GM21825 (cell line): ENCODE measurements at regions not wholly inside any gene's neighbourhood (a gene's known extent, or its start where the extent isn't known, plus 50 kb on each side); places are given as distances from the start of the nearest gene placed in this dataset.

ENCODE experiments used
- ATAC-seq: cut with Tn5 transposase; IDR thresholded peaks from one replicate; pipeline ENCODE4 v1.9.1; 2021; ENCODE audit warnings: mild to moderate bottlenecking, moderate library complexity; ENCODE audit not compliant: unreplicated experiment

- ATAC-seq = no peak
Measured at GRCh38 chr6:94127716-94128115, 708.4 kb upstream of the EPHA7 start.

GRCh38 chr6:94124333-94124732 lies 705.0 kb upstream of the EPHA7 start:
- no peak for ATAC-seq

GRCh38 chr6:94121094-94121493 lies 701.7 kb upstream of the EPHA7 start:
- no peak for ATAC-seq

- no peak for ATAC-seq
Measured at GRCh38 chr6:94099072-94099471, 679.7 kb upstream of the EPHA7 start.

GRCh38 chr6:94095961-94096360 lies 676.6 kb upstream of the EPHA7 start:
- ATAC-seq = no peak

DNA sequence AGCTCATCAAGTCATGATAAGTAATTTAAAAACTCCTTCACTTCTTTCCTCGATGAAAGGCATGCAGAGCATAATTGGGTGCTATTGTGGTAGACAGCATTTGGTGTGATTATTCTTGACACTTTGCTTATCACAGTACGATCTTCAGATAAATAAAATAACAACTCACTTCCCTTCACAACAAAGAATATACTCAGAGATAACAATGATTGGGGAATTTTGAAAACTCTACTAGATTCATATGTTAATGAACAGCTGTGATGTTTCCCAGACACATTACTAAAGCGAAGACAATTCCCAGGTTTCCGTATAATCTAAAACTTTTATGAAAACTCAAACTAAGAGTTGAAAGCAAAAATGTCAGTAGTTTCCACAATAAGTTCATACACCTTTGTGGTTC lies 670.6 kb upstream of the EPHA7 start:
- ATAC-seq = no peak

DNA sequence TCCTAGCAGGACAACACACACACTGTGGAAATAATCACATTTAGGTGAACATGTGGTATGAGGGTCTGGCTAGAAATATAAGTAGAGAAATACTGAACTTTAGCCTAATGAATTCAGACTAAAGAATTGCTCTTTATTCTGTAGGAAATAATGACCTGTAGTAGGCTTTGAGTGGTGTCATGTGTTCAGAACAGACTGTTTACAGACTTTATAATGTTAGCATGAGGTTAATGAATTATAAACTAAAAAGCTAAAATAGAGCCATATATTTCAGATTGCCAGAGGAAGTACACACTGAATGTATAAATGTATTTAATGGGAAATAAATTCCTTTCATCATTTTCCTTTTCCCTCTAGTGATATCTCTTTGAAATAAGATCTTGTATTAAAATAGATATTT lies 669.5 kb upstream of the EPHA7 start:
- no peak for ATAC-seq

GRCh38 chr6:94074764-94075163 lies 655.4 kb upstream of the EPHA7 start:
- no peak for ATAC-seq

GRCh38 chr6:94071835-94072234 lies 652.5 kb upstream of the EPHA7 start:
- no peak for ATAC-seq

DNA sequence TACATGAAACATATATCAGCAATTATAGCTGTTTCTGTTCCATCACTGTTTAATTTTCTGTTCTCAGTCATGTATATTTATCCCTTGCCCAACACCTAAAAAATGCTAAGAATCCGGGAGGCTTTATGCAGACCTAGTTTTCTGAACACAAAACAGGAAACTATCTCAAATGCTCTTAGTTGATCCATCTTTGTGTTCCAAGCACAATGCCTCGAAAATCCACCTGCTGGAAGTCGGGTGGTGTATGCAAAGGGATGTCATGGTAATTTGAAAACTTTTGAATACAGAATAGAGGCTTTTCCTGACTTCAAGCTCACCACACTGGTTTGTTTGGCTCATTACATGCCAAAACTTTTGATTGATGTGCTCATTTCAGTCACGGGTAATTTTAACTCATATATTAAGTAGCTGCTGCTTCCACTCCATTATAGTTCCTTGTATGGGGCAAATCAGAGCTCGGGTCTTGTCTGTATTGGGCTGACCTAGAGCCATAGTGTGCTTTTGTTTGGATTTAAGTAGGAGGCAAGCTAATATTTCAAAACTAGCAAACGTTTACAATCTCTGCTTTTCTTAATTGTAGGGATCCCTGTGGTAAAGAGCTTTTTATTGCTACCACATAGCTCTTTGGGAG lies 646.5 kb upstream of the EPHA7 start:
- ATAC-seq = no peak

- no peak for ATAC-seq
Measured at GRCh38 chr6:94052749-94053148, 633.4 kb upstream of the EPHA7 start.

- ATAC-seq = no peak
Measured at GRCh38 chr6:94050515-94050914, 631.2 kb upstream of the EPHA7 start.

DNA sequence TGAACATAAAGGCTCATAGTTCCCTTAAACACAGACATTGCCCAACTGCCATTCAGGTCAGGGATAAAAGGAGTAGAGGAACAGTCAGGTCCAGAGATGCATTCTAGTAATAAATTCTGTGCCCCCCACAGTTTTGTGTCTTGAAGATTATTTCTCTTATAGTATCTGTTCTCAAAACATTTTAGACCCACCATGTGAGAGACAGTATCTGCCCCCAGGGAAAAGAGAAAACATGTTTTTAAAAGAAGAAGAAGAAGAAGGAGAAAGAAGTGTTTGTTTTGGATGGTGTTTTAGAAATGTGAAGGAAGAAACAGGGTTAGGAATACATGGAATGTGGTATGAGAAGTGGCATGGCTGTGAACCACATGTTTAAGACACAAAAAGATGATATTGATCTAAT lies 629.6 kb upstream of the EPHA7 start:
- no peak for ATAC-seq

GRCh38 chr6:94045099-94045829 lies 625.9 kb upstream of the EPHA7 start:
- ATAC-seq = no peak

GRCh38 chr6:94041945-94042709 lies 622.8 kb upstream of the EPHA7 start:
- no peak for ATAC-seq

- ATAC-seq = no peak
Measured at GRCh38 chr6:94036024-94036423, 616.7 kb upstream of the EPHA7 start.

- ATAC-seq = no peak
Measured at GRCh38 chr6:94027374-94027773, 608.0 kb upstream of the EPHA7 start.

DNA sequence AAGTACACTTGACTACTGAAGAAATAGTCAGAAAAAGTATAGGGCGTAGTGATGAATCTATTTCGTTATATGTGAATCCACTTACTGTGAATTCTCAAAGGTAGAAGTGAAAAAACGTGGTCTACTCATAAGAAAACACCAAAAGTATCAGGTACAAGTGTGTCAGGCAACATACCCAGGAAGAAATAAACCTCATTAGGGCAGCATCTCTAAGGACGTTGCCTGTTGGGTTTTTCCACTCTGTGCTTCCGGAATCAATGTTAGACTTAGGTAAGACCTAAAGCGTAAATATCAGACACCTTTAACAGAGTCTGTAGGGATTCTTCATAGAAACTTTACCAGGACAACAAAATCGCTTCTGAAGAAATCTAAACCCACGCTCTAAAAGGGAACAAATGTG lies 607.2 kb upstream of the EPHA7 start:
- no peak for ATAC-seq

- no peak for ATAC-seq
Measured at GRCh38 chr6:94005835-94006234, 586.5 kb upstream of the EPHA7 start.

- no peak for ATAC-seq
Measured at GRCh38 chr6:93992976-93993375, 573.6 kb upstream of the EPHA7 start.

GRCh38 chr6:93989630-93990029 lies 570.3 kb upstream of the EPHA7 start:
- ATAC-seq = no peak

GRCh38 chr6:93985953-93986352 lies 566.6 kb upstream of the EPHA7 start:
- ATAC-seq = no peak
